GM13977 (cell line): ENCODE measurements at regions not wholly inside any gene's neighbourhood (a gene's known extent, or its start where the extent isn't known, plus 50 kb on each side); places are given as distances from the start of the nearest gene placed in this dataset.

Experiments used
- DNase-seq: peaks from one replicate; pipeline ENCODE4 v3.0.0; 2012; ENCODE audit warnings: low spot score
- CTCF ChIP-seq: IDR thresholded peaks from 2 replicates; pipeline ENCODE4 v1.5.1; 2012; ENCODE audit warnings: mild to moderate bottlenecking, control low read depth; ENCODE audit not compliant: insufficient read depth; ENCODE audit errors: extremely low read depth, missing control alignments
- in situ Hi-C: fragments of 300-500 bp; cut with MboI; formaldehyde crosslinking; loops from one replicate; pipeline ENCODE4 v1.12.0; 2022; ENCODE audit warnings: low sequenced_read_pairs, low pct_unique_long_range_greater_than_20kb, mixed read lengths, inconsistent platforms; ENCODE audit not compliant: unreplicated experiment

GRCh38 chr5:38706376-38706775 is 139.4 kb upstream of the OSMR start:
- TF ChIP-seq CTCF = no peak
- DNase-seq = no peak
- in situ Hi-C loops = no loop called here

- in situ Hi-C loops = no loop called here
- no peak for TF ChIP-seq CTCF
- no peak for DNase-seq
These were observed 138.2 kb upstream of the OSMR start for GRCh38 chr5:38707352-38708210.

DNA sequence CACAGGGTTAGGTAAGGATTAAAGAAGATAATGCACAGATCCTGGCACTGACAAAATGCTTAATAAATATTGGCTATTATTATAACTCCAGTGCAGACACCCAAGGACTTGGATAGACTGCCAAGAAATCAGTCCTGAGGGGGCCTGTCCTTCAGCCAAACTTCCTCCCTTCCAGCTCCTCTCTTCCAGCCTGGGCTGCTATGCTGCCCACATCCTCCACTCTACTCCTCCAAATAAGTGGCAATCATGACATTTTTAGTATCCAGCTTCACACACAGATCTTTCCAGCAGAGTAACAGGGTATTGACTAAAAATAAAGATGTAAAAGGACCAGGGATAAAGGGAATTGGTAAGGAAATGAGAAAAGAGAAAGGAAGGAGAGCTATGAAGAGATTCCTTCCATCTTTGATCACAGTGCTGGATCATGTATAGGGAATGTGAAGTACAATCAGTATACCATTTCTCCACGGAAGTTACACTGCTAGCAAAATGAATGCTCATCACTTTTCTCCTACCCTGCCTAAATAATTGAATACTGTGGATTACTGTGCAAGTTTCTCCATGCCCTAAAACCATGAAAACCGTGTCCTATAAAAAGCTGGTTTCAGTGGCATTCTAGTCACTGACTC is 136.0 kb upstream of the OSMR start:
- no peak for TF ChIP-seq CTCF
- no peak for DNase-seq
- in situ Hi-C loops = no loop called here

DNA sequence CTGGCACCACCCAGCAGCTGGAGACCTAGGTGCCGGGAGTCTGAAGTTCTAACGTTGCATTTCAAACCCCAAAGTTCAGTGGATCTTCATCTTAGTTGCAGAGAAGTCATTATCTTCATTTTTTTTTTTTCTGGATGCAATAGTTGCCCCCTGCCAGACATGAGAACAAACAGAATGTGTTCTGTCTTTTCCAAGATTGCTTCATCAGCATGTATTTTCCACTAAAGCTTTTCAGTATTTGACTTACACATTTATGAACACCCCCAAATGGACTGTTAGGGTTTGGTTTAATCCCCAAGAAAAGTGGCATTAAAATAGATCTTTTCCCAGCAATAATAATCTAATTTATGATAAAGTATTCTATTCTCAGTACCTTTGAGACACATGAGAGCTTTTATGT is 135.2 kb upstream of the OSMR start:
- no peak for DNase-seq
- TF ChIP-seq CTCF = no peak
- in situ Hi-C loops = no loop called here

- no peak for DNase-seq
- no peak for TF ChIP-seq CTCF
- in situ Hi-C loops = no loop called here
These were observed 133.4 kb upstream of the OSMR start for GRCh38 chr5:38712391-38712790.

DNA sequence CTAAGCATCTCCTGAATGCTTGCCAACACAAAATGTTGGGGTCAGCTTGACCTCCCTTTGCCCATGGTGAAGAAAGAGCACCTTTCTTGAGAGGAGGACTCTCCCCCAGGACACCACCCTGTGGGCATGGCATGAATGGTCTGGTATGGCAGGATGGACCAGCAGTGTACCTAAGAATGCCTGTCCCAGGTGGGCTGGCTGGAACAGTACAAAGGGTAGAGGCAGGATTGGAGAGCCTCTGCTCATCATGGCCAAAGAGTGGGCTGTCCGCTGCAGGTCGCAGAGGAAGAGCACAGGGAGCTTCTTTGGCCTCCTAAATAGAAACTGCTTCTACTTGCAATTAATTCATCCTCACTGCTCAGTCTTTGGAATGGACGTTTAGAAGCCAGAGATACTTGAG is 131.6 kb upstream of the OSMR start:
- no peak for DNase-seq
- in situ Hi-C loops = no loop called here
- no peak for TF ChIP-seq CTCF
